Kidney (tissue), 13 donors: ENCODE measurements at regions not wholly inside any gene's neighbourhood (a gene's known extent, or its start where the extent isn't known, plus 50 kb on each side); places are given as distances from the start of the nearest gene placed in this dataset.

Experiments used
- DNase-seq, 5 donors: peaks; one replicate each; pipeline ENCODE4 v3.0.0-alpha.2; 2013 to 2020
- FAIRE-seq: peaks from 2 replicates; lab custom pipeline; 2012; peaks lifted over from hg19 to GRCh38; lab: Jason Lieb, UNC
- H3K27ac ChIP-seq, 2 donors: one replicate each; pipeline ENCODE4 v1.7.0; 2013; ENCODE audit warnings: low read depth in 2 of 2, low read length in 2 of 2, inconsistent platforms in 1 of 2
- H3K27me3 ChIP-seq: one replicate; pipeline ENCODE4 v1.7.1; 2013; ENCODE audit warnings: low read length, inconsistent platforms; ENCODE audit not compliant: control insufficient read depth, insufficient read depth
- H3K36me3 ChIP-seq, 3 donors: one replicate each; pipeline versions ENCODE4 v1.7.0 to v1.7.1; 2013; ENCODE audit warnings: low read length in 3 of 3, control low read depth in 1 of 3, inconsistent platforms in 1 of 3; ENCODE audit not compliant: insufficient read depth in 3 of 3, control insufficient read depth in 2 of 3
- H3K4me1 ChIP-seq, 3 donors: one replicate each; pipeline versions ENCODE4 v1.7.0 to v1.7.1; 2013; ENCODE audit warnings: low read length in 3 of 3, inconsistent platforms in 1 of 3, low read depth in 1 of 3; ENCODE audit not compliant: control insufficient read depth in 2 of 3, insufficient read depth in 2 of 3
- H3K4me3 ChIP-seq, 3 donors: one replicate each; pipeline versions ENCODE4 v1.7.0 to v1.8.1; 2013; ENCODE audit warnings: low read length in 3 of 3, control low read depth in 1 of 3, inconsistent platforms in 1 of 3
- H3K9ac ChIP-seq, 3 donors: one replicate each; pipeline versions ENCODE4 v1.7.0 to v1.7.1; 2013; ENCODE audit warnings: low read length in 3 of 3, control low read depth in 1 of 3, inconsistent platforms in 1 of 3
- H3K9me3 ChIP-seq, 3 donors: one replicate each; pipeline versions ENCODE4 v1.7.0 to v1.7.1; 2013; ENCODE audit warnings: low read length in 3 of 3, control low read depth in 1 of 3, inconsistent platforms in 1 of 3; ENCODE audit not compliant: control insufficient read depth in 2 of 3, insufficient read depth in 1 of 3
- intact Hi-C: fragments of 100-400 bp; cut with DNase I; formaldehyde crosslinking; loops from one replicate; pipeline ENCODE4 v1.11.1; 2022
- TF ChIP-seq, protein P1 (sequence below): IDR thresholded peaks from 3 replicates; pipeline ENCODE4 v1.5.1; 2012; ENCODE audit warnings: mild to moderate bottlenecking, moderate library complexity, borderline replicate concordance; ENCODE audit not compliant: insufficient read depth; ENCODE audit errors: extremely low read depth
- donor health status: control.
- donor health status: control.
- donor health status: control.
- donor health status: control.
- donor health status: control.
- donor health status: DM: yes; HTN: yes; CAD: no.
- donor health status: Normal renal cell carcinoma (clear cell type).

DNA sequence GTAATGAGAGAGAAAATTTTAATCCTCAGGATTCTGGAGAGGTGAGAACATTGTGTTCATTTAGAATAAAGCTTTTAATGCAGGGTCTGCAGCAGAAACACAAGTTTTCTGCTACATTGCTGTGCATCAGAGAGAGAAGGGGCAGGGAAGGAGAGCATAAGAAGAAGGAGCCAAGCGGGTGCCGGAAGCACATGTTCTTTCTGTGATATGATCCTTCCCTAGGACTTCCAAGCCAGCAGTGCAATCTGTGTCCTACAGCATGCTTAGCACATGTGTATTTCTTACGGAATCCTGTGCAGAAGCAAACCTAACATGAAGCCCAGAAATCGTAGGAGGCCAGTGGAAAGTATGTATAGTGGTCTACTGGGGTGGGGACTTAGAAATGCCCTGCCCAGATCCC is 458.3 kb upstream of the BRINP1 start:
- Histone ChIP-seq H3K9ac (no peak overlapping the region), H3K27me3 (no peaks in the 10 kb centered on the region), H3K4me1 (no peaks in the 10 kb centered on the region), H3K4me3 (no peak overlapping the region), H3K36me3 (no peaks in the 10 kb centered on the region), H3K27ac (no peak overlapping the region), H3K9me3 (no peaks in the 10 kb centered on the region)
- DNase-seq, result no peak
- FAIRE-seq, result no peak
- intact Hi-C loops, result no loop called here
- TF ChIP-seq, protein P1, sequence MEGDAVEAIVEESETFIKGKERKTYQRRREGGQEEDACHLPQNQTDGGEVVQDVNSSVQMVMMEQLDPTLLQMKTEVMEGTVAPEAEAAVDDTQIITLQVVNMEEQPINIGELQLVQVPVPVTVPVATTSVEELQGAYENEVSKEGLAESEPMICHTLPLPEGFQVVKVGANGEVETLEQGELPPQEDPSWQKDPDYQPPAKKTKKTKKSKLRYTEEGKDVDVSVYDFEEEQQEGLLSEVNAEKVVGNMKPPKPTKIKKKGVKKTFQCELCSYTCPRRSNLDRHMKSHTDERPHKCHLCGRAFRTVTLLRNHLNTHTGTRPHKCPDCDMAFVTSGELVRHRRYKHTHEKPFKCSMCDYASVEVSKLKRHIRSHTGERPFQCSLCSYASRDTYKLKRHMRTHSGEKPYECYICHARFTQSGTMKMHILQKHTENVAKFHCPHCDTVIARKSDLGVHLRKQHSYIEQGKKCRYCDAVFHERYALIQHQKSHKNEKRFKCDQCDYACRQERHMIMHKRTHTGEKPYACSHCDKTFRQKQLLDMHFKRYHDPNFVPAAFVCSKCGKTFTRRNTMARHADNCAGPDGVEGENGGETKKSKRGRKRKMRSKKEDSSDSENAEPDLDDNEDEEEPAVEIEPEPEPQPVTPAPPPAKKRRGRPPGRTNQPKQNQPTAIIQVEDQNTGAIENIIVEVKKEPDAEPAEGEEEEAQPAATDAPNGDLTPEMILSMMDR, result no peak

DNA sequence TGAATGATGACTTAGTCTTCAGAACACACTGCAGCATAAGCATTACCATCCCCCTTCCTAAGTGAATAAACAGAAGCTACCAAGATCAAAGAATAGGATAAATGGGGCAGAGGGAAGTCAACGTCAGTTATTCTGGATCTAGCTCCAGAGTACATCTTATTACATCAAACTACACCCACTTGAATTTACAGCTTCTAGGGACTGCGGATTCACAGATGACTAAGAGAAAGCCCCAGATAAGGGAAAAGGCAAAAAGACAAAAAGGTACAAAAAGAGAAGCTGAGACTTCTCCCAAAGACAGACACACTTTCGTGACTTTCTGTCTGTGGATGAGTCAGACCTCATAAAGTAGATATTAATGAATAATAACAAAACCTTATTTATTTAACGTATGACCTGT is 457.9 kb upstream of the BRINP1 start:
- Histone ChIP-seq H3K4me3 (no peak overlapping the region), H3K27me3 (no peaks in the 10 kb centered on the region), H3K4me1 (no peaks in the 10 kb centered on the region), H3K9me3 (no peaks in the 10 kb centered on the region), H3K9ac (no peak overlapping the region), H3K27ac (no peak overlapping the region), H3K36me3 (no peaks in the 10 kb centered on the region)
- TF ChIP-seq, protein P1, result no peak
- intact Hi-C loops, result no loop called here
- no peak for DNase-seq
- FAIRE-seq, result no peak

DNA sequence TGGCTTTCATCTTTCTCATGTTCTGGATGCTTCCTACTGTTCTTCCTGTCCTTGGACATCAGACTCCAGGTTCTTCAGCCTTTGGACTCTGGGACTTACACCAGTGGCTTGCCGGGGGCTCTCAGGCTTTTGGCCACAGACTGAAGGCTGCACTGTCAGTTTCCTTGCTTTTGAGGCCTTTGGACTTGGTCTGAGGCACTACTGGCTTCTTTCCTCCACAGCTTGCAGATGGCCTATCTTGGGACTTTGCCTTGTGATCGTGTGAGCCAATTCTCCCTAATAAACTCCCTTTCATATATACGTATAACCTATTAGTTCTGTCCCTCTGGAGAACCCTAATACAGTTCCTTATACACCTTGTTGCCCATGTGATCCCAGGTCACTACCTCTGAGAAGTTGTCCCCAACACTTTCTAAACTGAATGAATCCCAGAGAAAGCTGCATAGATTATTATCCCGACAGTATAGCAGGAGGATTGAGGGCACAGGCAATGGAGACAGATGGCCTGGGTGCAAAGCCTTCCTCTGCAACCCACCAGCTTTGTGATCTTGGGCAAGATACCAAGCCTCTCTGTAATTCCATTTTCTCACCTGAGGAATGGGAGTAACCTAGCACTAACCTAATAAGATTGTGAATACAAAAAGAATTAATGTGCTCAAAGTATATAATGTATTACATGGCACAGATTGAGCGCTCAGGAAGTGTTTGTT is 449.6 kb upstream of the BRINP1 start:
- DNase-seq, result no peak
- H3K9me3 ChIP-seq, result no peaks in the 10 kb centered on the region
- TF ChIP-seq, protein P1, result no peak
- H3K4me1 ChIP-seq, result no peaks in the 10 kb centered on the region
- H3K27me3 ChIP-seq, result no peaks in the 10 kb centered on the region
- FAIRE-seq, result no peak
- H3K4me3 ChIP-seq, result no peak overlapping the region
- intact Hi-C loops, result no loop called here
- H3K9ac ChIP-seq, result no peak overlapping the region
- no peaks in the 10 kb centered on the region for H3K36me3 ChIP-seq
- no peak overlapping the region for H3K27ac ChIP-seq
